Renal pelvis (tissue), 1 donor: ENCODE measurements at regions not wholly inside any gene's neighbourhood (a gene's known extent, or its start where the extent isn't known, plus 50 kb on each side); places are given as distances from the start of the nearest gene placed in this dataset.

Source experiments
- DNase-seq: peaks from one replicate; pipeline ENCODE4 v3.0.0-alpha.2; 2013

DNA sequence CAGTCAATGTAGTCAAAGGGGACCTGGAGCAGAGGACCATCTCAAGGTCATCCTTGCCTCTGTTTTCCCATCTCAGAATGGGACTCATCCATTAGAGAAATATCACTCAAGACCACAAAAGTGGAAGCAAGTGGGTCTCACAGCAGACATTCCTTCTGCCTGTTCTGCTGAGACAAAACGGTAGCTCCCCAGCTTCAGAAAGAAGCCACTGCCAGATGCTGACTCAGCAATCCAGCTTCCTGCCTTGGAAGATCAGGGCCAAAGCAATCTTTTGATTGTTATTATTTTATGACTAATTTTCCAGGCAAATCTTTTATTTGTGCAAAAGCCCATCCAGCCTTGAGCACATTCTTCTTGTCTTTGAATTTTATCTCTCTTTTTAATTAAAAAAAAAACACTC is 86.8 kb downstream of the CCT6B start:
- no peak for DNase-seq

DNA sequence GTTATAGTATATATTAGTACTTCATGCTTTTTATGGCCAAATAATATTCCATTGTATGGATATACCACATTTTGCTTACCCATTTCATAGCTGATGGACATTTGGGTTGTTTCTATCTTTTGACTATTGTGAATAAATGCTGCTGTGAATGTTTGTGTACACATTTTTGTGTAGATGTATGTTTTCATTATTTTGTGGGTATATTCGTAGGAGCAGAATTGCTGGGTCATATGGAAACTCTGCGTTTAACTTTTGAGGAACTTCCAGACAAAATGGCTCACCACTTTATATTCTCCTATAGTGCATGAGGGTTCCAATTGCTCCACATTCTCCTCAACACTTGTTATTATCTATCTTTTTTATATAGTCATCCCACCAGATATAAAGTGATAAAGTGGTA is 88.6 kb downstream of the CCT6B start:
- DNase-seq: no peak

- DNase-seq: no peak
Observed at GRCh38 chr17:34869641-34870040, 91.6 kb downstream of the CCT6B start.

DNA sequence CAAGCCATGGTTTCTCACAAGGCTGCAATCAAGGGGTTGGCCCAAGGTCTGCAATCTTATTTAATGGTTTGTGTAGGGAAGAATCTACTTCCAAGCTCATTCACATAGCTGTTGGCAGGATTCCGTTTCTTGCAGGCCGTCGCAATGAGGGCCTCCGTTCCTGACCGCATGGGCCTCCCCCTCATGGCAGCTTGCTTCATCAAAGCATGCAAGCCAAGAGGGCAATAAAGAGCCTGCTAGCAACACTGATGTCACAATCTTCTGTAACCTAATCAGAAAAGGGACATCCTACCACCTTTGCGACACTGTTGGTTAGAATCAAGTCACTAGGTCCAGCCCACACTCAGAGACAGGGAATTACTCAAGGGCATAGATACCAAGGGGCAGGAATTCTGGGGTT is 95.5 kb downstream of the CCT6B start:
- no peak for DNase-seq

DNA sequence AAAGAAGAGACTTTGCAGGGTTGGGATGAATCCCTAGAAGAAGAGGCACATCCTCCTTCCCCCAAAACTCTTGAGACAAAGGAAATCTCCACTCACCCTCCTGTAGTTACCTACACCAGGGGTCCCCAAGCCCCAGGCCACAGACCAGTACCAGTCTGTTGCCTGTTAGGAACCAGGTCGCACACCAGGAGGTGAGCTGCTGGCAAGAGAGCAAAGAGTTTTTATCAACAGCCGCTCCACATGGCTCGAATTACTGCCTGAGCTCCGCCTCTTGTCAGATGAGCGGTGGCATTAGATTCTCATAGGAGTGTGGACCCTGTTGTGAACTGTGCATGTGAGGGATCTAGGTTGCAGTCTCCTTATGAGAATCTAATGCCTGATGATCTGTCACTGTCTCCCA is 98.9 kb downstream of the CCT6B start:
- DNase-seq: no peak

DNA sequence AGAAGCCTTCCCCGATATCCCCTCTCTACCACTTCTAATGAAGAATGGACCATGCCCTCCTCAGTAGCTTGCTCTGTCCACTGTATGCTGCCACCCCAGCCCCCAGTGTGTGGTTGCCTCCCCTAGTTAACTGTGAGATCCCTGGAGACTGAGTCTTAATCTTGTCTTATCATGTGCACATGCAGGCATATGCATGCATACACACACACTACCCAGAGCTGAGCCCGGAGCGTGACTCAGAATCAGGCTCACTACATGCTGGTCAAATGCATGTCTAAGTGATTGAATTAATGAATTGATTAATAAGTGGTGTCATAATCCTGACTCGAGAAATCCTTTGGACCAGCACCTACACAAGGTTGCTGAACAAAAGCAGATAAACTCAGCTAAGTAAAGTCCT is 99.4 kb downstream of the CCT6B start:
- DNase-seq: no peak

DNA sequence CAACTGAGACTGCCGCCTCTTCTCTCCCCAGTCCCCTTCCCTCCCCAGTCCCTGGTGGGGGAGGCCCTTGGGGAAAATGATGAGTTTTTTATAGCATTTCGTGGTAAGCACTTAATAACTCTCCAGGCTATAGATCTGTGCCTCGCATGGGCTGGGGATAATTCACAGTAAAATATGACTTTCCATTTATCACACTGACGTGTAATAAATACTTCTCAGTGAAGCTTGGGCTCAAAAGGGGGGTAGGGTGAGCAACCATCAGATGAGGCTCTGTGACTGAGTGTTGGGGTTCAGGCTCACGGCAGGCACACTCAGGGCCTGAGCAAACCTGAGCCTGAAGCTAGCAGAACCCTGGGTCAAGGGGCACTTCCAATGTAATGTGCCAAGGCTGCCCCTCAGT is 101.6 kb downstream of the CCT6B start:
- DNase-seq: no peak

DNA sequence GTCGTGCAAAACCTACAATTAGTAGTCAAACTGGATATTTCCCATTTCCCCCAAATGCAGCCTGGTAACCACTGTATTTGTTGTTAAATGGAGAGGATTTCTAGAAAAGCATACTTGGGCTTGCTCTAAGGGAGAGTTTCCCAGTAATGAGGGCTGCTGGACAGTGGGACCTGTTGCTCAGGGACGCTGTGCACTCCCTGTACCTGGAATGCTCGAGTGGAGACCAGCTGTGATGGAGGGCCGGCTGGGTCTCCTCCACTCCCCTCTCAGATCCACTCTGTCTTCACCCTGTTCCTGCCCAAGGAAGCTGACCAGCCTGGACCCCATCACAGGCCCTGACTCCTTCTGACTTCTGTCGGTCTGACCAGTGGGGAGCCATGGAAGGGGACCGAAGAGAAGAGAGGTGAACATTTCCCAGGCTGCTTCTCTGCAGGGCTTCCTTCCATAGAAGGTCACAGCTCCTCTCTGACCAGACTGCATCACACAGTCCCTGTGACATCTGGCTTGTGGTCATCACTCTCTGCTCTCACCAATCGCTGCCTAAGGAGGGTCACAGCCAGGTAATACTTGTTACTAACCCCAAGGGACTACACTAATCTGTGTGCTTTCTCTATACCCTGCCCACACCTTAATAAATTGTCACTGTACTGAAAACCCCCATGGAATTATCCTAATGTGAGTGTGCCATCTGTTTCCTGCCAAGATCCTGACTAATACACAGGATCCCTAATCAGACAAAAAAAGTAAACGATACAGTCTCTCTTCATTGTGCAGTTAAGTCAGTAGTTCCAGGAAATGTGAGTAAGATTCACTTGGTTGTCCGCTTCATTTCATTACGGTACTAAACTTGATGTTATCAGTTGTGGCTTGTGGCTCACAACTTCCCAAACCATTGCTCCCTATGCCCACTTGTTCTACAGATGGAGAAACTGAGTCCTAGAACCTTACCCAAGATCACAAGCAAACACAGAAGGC is 102.4 kb downstream of the CCT6B start:
- no peak for DNase-seq

DNA sequence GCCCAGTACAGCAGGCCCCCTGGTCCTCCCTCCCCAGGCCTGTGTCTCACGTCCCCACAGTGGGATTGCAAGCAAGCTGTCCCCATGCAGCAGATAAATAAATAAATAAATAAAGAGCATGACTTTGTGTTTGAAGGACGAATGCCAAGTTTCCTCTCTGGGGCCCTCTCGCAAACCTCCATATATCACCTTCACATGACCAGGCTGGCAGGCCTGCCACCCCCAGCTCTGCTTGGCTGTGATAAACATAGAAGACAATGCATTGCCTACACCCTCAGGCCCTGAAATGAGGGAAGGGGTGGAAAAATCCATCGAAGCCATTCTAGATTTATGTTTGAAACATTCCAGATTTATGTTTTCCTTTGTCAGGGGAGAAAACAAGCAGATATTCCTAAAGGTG is 107.3 kb downstream of the CCT6B start:
- DNase-seq: no peak

DNA sequence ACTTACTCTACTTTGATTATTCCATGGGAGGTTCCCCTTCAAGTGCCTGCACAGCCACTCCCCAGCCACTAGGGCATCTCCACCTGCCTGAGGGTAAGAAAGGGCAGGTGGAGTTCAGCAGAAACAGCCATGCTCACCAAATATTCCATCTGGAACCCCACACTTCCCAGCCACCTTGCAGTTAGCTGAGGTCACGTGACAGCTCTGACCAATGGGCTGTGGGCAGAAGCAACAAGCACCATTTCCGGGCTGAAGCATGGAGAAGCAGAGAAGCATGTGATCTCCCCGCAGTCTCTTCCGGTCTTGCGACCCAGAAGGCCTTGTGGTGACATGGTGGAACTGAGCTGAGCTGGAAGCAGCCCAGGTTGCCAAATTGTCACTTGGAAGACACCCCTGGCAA is 108.6 kb downstream of the CCT6B start:
- DNase-seq: no peak

DNA sequence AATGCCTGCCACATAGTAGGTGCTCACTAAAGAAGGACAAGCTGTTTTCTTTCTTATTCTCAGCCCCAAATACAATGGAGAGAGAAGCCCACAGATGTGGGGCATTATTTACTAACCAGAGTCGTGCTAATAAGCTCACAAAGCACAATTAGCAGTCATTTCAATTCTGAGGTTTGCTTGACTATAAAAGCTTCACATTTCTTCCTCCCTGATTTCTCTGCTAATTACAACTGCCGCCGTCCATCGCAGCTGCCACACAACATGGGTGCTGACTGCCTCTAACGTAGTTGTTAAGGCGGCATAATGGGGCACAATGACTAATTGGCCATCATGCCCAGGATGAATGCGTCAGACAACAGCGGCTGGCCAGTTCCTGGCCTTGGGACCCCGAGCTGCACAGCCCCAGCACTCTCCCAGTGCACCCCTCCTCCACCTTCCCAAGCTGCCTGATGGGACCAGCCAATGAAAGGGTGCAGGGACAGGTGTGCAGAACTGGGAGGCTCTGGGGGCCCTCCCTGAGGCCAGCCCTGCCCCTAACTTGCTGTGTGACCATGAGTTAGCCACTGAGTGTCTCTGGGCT is 109.2 kb downstream of the CCT6B start:
- DNase-seq: no peak

DNA sequence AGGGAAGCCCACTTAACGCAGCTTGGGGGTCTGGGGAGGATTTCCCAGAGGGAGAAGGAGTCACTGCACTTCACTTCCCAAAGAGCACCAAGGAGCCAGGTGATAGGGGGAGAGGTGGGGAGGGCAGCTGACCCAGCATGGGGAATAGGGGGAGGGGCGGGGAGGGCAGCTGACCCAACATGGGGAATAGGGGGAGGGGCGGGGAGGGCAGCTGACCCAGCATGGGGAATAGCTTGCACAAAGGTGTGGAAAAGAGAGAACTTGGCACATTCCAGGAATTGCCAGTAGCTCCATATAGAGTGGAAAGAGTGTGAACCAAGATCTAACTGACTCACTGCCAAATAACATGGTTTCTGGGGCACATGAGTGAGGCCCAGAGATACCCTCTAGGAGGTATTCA is 110.3 kb downstream of the CCT6B start:
- DNase-seq: no peak

- no peak for DNase-seq
Observed at GRCh38 chr17:34850023-34850422, 111.2 kb downstream of the CCT6B start.

DNA sequence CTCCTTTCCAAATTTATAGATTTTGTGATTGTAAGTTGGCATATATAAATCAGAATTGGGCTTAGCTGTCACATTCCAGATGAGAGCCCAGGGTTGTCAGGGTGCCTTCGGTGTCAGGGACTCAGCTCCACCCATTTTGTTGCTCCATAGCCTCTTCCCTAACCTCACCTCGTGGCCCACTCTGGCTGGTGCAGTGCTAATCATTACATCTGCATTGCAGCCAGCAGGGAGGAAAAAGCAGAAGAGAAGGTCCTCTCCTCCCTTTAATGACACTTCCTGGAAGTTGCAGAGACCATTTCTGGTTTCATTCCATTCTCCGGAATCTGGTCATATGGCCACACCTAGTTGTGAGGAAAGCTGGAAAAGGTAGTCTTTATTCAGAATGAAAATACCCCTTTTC is 113.3 kb downstream of the CCT6B start:
- no peak for DNase-seq

- DNase-seq: no peak
Observed at GRCh38 chr17:34845296-34845695, 116.0 kb downstream of the CCT6B start.

- DNase-seq: no peak
Observed at GRCh38 chr17:34843682-34844081, 117.6 kb downstream of the CCT6B start.

DNA sequence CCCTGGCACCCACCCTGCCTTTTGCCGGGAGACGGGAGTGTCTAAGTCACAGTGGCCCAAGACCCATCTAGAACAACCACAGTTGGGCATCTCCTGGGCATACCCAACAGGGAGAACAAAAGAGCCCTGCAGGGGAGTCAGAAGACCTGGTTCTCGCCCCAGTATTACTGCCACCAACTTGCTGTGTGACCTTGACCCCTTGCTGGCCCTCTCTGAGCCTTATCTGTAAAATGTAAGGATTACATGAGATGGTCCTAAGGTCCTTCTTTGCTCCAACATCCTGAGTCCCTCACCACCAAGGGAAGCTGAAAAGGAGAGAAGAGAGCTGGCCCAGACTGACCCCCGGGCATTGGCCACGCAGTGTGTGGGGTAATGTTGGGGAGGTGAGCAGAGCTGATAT is 119.0 kb downstream of the CCT6B start:
- DNase-seq: no peak

DNA sequence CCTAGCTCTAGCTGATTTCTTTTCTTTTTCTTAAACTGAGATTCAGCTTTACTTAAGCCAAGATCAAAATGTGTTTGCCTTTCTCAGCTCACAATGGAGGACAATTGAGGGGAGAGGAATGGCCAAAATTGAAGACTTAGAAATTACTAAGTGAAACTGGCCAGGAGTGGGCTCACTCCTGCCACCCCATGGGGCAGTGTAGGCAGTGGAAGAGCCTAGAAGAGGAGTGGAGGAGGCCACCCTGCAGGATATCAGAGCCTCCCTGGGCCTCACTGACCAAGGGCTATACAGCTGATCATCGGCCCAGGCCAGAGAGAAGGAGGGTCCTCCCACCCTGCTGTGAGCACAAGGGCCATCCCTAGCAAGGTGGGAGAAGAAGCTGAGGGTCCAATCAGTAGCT is 119.8 kb downstream of the CCT6B start:
- no peak for DNase-seq

GRCh38 chr17:34840750-34841149 is 120.5 kb downstream of the CCT6B start:
- DNase-seq: no peak

DNA sequence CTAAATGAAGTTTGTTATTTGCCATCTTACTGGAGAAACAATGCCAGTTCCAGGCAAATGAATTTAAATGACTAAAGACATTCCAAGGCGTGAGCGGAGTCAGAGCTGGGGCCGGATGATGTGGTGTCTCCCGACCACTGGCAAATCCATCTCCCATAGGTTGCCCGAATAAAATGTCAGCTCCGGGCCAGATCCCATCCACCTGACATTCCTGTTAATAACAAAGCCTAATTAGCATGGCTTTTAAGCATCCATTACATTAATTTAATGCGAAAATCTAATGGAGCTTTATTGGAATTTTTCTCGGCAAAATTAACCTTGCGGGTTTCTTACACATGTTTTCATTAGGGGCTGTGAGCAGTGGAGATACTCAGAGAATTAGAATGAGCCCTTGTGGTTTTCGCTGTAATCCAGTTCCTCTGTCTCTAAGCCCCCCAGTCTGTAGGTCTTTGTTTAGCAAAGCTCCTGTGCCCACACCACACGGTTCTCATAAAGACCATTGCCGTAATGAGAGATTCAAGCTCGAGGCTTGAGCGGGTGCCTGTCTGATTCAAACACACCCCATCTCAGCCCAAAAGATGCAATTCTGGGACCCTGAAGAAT is 123.3 kb downstream of the CCT6B start:
- DNase-seq: no peak

- DNase-seq: no peak
Observed at GRCh38 chr17:34832376-34832775, 128.9 kb downstream of the CCT6B start.

DNA sequence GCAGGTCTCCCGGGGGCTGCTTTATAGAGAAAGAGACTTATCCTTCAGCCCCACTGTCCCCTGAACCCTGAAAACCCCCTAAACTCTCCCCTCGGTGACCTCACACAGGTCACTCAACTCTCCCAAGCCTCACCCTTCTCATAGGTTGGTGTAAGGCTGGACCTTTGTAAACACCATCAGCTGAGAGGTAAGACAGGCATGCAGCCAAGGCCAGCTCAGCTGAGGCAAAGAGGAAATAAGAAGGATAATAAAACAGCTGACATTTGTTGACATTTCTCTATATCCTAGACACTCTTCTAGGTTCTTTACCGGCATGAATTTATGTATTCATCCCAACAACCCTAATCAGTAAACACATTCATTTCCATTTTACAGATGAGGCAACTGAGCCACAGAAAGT is 134.3 kb downstream of the CCT6B start:
- DNase-seq: no peak

DNA sequence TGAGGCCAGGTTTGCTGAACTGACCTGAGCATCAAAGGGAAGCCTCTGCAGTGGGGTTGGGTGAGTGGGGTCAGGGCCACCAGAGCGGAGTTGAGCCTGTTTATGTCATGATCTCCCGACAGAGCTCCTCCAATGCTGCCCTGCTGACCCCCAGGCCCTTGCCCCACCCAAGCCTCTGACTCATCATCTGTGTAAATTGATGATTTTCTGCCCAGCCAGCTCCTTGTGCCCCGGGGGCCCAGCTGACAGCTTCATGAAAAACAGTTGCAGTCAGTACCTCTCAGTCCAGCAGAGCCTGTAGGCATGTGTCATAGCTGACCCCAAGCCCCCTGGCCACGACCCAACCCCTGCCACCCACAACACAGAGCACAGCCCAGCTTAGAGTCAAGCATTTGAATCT is 134.9 kb downstream of the CCT6B start:
- DNase-seq: no peak
